Neural crest cell (in vitro differentiated cells): ENCODE measurements at regions not wholly inside any gene's neighbourhood (a gene's known extent, or its start where the extent isn't known, plus 50 kb on each side); places are given as distances from the start of the nearest gene placed in this dataset.
A peak's percentile ranks its signal among the peaks of the same experiment; 100 is the strongest.

Source experiments
- DNase-seq: peaks from one replicate; pipeline ENCODE4 v3.0.0; 2021; ENCODE audit warnings: low read depth, mixed read lengths, low spot score
- H3K27ac Mint-ChIP-seq: one replicate; pipeline ENCODE4 v1.8.0; 2021; ENCODE audit warnings: mild to moderate bottlenecking, mixed read lengths; ENCODE audit not compliant: unreplicated experiment
- H3K27me3 Mint-ChIP-seq: 2 replicates; pipeline ENCODE4 v1.8.0; 2021; ENCODE audit warnings: low read depth, mild to moderate bottlenecking, mixed read lengths
- H3K36me3 Mint-ChIP-seq: 2 replicates; pipeline ENCODE4 v1.8.0; 2021; ENCODE audit warnings: low read depth, mild to moderate bottlenecking, mixed read lengths
- H3K4me1 Mint-ChIP-seq: 2 replicates; pipeline ENCODE4 v1.8.0; 2021; ENCODE audit warnings: mixed read lengths
- H3K4me3 Mint-ChIP-seq: one replicate; pipeline ENCODE4 v1.8.0; 2021; ENCODE audit warnings: mild to moderate bottlenecking, mixed read lengths
- H3K9me3 Mint-ChIP-seq: 2 replicates; pipeline ENCODE4 v1.8.0; 2021; ENCODE audit warnings: mixed read lengths
- CTCF ChIP-seq: fragments of 200-600 bp; sonication (generic); conservative IDR thresholded peaks from 2 replicates; pipeline ENCODE4 v1.5.0; 2021; ENCODE audit warnings: antibody characterized with exemption, mild to moderate bottlenecking

DNA sequence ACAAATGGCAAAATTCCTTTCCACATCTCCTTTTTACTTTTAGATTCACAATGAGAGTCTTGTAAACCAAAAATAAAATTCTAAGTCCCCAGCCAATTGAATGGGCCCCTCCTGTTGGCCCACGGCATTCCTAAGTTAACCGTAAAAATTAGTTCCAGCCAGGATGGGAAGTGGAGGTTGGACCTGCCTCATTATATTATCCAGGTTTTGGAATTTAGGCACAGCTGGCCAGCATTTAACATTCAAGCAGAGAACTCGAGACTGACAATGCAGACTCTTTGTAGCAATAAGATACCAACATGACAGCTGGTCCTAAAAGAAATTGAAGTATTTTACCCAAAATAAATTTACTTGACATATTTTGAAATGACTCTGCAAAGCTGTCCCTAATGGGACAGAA is 321.0 kb upstream of the NAALADL2 start:
- Mint-ChIP-seq H3K4me3 (no peak overlapping the region), H3K27me3 (no peaks in the 10 kb centered on the region), H3K36me3 (no peaks in the 10 kb centered on the region), H3K27ac (no peak overlapping the region), H3K4me1 (peaks cover 33% of the 10 kb centered on the region), H3K9me3 (no peaks in the 10 kb centered on the region)
- no peak for TF ChIP-seq CTCF
- no peak for DNase-seq

GRCh38 chr3:174540116-174540908 is 318.8 kb upstream of the NAALADL2 start:
- no peak for TF ChIP-seq CTCF
- Mint-ChIP-seq H3K27ac (peak overlapping the region; percentile 9), H3K36me3 (no peaks in the 10 kb centered on the region), H3K27me3 (no peaks in the 10 kb centered on the region), H3K9me3 (no peaks in the 10 kb centered on the region), H3K4me3 (no peak overlapping the region), H3K4me1 (peaks cover 35% of the 10 kb centered on the region)
- DNase-seq = no peak

GRCh38 chr3:174541708-174542315 is 317.3 kb upstream of the NAALADL2 start:
- DNase-seq = no peak
- no peaks in the 10 kb centered on the region for H3K9me3 Mint-ChIP-seq
- no peak overlapping the region for H3K4me3 Mint-ChIP-seq
- H3K27me3 Mint-ChIP-seq = no peaks in the 10 kb centered on the region
- no peak for TF ChIP-seq CTCF
- no peaks in the 10 kb centered on the region for H3K36me3 Mint-ChIP-seq
- H3K27ac Mint-ChIP-seq = no peak overlapping the region
- peaks cover 28% of the 10 kb centered on the region for H3K4me1 Mint-ChIP-seq

GRCh38 chr3:174547801-174548435 is 311.2 kb upstream of the NAALADL2 start:
- no peaks in the 10 kb centered on the region for H3K27me3 Mint-ChIP-seq
- H3K4me3 Mint-ChIP-seq = no peak overlapping the region
- peaks cover 4% of the 10 kb centered on the region for H3K4me1 Mint-ChIP-seq
- no peak overlapping the region for H3K27ac Mint-ChIP-seq
- H3K36me3 Mint-ChIP-seq = no peaks in the 10 kb centered on the region
- DNase-seq = no peak
- TF ChIP-seq CTCF = no peak
- no peaks in the 10 kb centered on the region for H3K9me3 Mint-ChIP-seq

- H3K27ac Mint-ChIP-seq = no peak overlapping the region
- no peaks in the 10 kb centered on the region for H3K36me3 Mint-ChIP-seq
- no peak for DNase-seq
- H3K27me3 Mint-ChIP-seq = no peaks in the 10 kb centered on the region
- H3K9me3 Mint-ChIP-seq = no peaks in the 10 kb centered on the region
- H3K4me3 Mint-ChIP-seq = no peak overlapping the region
- peaks cover 4% of the 10 kb centered on the region for H3K4me1 Mint-ChIP-seq
- no peak for TF ChIP-seq CTCF
Observed at GRCh38 chr3:174548841-174549623, 310.1 kb upstream of the NAALADL2 start.
